AG09319 (cell line): ENCODE measurements at regions not wholly inside any gene's neighbourhood (a gene's known extent, or its start where the extent isn't known, plus 50 kb on each side); places are given as distances from the start of the nearest gene placed in this dataset.

ENCODE experiments used
- DNase-seq: peaks from one replicate; pipeline ENCODE4 v3.0.0-alpha.2; 2010; ENCODE audit warnings: low read depth; ENCODE audit errors: extremely low read depth
- TF ChIP-seq, protein P1 (sequence below): IDR thresholded peaks from 2 replicates; pipeline ENCODE4 v1.5.1; 2011; ENCODE audit warnings: low read depth, mild to moderate bottlenecking, inconsistent platforms, low read length, moderate library complexity

GRCh38 chr14:86372402-86372801 lies 842.5 kb downstream of the FLRT2 start:
- TF ChIP-seq, protein P1, sequence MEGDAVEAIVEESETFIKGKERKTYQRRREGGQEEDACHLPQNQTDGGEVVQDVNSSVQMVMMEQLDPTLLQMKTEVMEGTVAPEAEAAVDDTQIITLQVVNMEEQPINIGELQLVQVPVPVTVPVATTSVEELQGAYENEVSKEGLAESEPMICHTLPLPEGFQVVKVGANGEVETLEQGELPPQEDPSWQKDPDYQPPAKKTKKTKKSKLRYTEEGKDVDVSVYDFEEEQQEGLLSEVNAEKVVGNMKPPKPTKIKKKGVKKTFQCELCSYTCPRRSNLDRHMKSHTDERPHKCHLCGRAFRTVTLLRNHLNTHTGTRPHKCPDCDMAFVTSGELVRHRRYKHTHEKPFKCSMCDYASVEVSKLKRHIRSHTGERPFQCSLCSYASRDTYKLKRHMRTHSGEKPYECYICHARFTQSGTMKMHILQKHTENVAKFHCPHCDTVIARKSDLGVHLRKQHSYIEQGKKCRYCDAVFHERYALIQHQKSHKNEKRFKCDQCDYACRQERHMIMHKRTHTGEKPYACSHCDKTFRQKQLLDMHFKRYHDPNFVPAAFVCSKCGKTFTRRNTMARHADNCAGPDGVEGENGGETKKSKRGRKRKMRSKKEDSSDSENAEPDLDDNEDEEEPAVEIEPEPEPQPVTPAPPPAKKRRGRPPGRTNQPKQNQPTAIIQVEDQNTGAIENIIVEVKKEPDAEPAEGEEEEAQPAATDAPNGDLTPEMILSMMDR, result no peak
- DNase-seq, result no peak

- no peak for DNase-seq
- TF ChIP-seq, protein P1, result no peak
Observed at GRCh38 chr14:86364634-86365033, 834.7 kb downstream of the FLRT2 start.

DNA sequence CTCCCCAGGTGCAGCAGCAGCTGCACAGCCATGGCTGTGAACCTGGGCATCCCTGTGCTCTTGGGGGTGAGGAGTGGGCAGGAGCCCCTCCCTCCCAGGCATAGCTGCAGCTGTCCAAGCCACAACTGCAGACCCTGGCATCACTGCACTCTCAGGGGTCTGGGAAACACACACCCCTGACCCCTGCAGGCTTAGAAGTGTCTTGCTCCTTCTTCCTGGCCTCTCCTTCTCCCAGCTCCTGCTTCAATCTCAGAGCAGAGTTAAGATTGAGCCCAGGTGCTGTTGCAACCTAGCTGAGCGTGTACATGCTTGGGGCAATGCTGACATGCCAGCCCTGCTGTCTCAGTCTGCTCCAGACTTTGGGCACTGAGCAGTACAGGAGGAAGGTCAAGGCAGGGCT lies 833.6 kb downstream of the FLRT2 start:
- DNase-seq, result no peak
- TF ChIP-seq, protein P1, result no peak

GRCh38 chr14:86363047-86363446 lies 833.1 kb downstream of the FLRT2 start:
- no peak for DNase-seq
- TF ChIP-seq, protein P1, result no peak

GRCh38 chr14:86357876-86358275 lies 827.9 kb downstream of the FLRT2 start:
- DNase-seq, result no peak
- TF ChIP-seq, protein P1, result no peak

DNA sequence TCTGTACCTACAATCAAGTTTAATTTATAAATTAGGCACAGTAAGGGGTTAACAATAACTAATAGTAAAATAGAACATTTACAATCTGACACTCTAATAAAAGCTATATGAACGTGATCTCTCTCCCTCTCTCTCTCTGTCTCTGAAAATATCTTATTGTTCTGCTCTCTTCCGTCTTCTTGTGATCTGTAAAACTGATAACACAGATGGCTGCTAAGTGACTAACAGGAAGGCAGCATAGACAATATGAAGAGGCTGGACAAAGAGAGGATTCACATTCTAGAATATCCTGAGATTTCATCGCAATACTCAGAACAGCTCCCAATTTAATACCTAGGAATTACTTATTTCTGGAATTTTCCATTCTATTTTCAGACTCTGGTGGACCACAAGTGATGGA lies 827.2 kb downstream of the FLRT2 start:
- TF ChIP-seq, protein P1, result no peak
- DNase-seq, result no peak

- DNase-seq, result no peak
- TF ChIP-seq, protein P1, result no peak
Observed at GRCh38 chr14:86346818-86347384, 817.0 kb downstream of the FLRT2 start.
